GM18873 (cell line): ENCODE measurements at regions not wholly inside any gene's neighbourhood (a gene's known extent, or its start where the extent isn't known, plus 50 kb on each side); places are given as distances from the start of the nearest gene placed in this dataset.
"Not testable (repeated sequence)": the region's sequence is repeated elsewhere in the genome, so short reads cannot be mapped to it uniquely, and the experiment has no call there.

Experiments
- ATAC-seq: cut with Tn5 transposase; IDR thresholded peaks from one replicate; pipeline ENCODE4 v1.9.1; 2021; ENCODE audit warnings: mild to moderate bottlenecking, moderate library complexity, moderate number of reproducible peaks; ENCODE audit not compliant: unreplicated experiment, low FRiP score

DNA sequence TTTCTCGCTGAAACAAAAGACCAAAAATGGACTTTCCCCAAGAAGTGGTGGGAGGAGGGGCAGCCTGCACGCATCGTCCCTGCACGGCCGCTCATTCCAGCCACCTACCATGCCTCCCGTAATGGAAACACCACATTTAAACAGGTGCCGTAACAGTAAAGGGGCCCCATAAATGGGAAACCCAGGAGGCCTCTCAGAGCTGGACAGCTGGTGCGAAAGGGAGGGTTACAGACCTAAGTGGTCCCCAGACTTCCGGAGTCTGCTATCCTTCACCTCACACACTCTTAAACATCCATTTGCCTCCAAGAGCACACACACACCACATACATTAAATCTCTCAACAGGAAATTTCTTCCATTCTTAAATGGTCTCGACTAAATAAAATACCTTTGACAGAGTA is 120.7 kb upstream of the SOD1 start:
- no peak for ATAC-seq

DNA sequence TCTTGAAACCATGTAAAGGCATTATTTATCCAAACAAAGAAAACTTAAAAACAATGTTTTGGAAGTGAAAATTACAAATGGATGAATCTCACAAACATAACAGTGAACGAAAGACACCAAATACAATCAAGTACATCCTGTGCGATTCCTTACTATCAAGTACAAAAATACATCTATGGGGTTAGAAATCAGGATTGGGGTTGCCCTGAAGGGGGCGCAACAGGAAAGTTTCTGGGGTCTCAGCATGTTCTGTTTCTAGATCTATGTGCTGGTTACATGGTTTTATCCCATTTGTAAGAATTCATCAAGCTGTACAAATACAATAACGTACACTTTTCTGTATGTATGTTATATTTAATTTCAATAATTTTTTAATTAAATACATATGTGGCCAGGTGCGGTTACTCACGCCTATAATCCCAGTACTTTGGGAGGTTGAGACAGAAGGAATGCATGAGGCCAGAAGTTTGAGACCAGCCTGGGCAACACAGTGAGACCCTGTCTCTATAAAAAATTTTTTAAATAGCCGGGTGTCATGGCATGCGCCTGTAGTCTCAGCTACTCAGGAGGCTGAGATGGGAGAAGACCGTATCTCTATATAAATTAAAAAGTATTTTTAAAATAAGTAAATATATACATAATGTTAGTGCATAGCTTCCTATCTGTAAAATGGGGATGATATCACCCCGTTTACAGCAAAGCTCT is 121.5 kb upstream of the SOD1 start:
- ATAC-seq, result no peak

DNA sequence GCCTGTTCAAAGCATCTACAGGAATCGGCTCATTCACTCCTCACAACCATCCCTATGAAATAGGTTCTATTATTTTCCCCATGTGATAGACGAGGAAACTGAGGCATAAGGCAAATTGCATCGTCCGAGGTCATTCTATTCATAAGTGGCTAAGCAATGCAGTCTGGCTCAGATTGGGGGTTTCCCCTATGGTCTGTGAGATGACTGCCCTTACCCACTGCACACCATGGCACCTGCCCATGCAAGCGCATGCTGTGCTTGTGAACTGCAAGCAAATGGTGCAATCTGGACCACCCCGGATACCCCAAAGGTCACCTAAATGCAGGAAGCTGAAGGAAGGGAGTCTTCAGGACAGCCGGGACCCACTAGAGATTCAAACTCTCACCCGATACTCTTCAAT is 123.4 kb upstream of the SOD1 start:
- no peak for ATAC-seq

DNA sequence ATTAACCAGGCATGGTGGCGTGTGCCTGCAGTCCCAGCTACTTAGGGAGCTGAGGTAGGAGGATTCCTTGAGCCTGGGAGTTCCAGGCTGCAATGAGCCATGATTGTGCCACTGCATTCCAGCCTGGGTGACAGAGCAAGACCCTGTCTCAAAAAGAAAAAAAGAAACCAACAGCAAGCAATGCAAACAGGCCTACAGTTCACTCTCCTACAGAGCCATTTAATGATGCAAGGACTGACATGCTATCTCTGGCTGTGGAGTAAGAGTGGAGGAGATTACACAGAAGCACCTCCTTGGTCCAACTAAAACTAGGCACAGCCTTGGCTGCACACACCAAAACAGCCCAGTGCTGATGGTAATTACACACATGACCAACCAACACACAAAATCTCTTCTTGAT is 127.5 kb upstream of the SOD1 start:
- ATAC-seq, result no peak

DNA sequence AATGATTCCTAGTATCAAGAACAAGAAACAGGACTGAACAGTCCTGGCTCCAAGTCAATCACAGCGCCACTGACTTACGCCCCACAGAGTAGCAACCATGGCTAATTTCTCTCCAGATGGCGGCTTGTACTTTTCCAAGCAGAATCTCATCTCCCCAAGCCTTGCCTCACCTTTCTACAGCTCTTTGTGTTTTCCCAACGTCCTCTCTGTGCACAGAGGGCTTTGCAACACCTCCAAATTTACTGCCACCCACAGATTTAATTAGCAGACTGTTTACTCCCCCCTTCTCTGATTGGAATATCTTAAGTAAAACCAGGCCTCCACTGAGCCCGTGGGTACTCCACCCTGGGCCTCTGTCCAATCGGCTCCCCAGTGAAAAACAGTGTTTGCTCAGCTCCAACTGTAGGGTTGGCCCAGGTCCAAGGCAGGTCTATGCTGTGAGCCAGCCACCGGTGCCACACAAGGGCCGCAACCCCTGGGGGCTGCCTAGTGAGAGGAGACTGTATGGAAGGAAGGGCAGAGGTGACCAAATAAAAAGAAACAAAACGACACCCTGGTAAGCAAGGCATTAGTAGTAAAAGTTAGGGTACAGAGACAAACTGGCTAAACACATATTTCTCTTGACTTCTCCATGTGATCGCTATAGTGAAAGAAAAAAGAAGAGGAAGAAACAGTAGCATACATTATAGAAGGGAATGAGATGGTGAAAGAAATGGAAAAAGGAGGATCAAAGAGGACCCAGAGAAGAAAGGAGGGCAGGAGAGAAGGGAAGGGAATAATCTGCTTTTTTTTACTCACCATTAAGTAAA is 128.4 kb upstream of the SOD1 start:
- no peak for ATAC-seq

DNA sequence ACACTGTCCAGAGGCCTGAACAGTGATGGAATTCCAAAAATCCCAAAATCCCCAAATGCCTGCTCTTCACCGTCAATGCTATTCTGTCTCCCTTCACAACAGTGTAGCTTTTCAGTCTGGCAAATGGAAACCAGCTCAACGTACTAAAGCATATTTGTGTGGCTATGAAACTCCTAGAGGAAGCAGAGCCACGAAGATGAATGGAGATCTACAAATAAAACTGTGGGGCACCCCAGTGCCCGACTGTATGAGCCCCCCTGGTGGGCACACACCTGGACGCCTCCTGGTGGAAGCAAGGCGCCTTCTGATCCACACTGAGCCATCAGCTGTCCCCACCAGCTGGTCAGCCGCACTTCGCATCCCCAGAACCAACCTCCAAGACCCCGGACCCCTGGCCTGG is 129.1 kb upstream of the SOD1 start:
- no peak for ATAC-seq

DNA sequence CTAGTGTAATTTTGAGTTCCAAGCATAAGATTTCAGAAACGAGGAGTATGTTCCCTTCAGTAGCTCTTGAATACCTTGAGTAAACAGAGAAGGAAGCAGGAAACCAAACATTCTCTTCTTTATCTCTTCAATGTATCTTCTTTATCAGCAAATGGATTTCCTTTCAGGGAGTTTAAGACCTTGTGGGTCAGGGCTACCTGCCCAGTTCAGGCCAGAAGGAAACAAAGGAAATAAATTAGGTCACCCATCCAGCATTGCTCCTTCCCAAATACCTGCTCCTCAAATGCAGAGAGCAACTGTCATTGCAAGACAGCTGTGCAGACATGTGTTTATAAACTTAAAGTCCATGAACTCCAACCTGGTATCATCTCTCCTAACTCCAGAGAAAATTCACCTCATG is 130.1 kb upstream of the SOD1 start:
- no peak for ATAC-seq

DNA sequence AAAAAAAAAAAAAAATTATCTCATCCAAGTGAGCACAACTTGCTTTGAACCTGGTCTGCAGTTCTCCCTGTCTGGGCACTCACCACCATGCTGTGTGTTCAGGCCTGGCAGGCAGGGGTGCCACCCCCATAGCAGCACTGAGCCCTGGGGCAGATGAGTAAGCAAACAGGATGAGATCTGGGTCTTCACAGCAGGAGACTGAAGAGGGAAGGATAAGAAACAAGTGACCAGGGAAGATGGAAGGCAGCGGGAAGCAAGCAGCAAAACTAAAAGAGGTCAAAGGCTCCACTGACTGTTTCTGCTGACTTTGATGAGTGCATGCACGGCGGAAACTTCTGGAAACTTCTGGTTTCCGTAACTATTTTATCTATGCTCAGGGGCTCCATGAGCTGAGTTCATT is 133.5 kb upstream of the SOD1 start:
- ATAC-seq, result no peak

DNA sequence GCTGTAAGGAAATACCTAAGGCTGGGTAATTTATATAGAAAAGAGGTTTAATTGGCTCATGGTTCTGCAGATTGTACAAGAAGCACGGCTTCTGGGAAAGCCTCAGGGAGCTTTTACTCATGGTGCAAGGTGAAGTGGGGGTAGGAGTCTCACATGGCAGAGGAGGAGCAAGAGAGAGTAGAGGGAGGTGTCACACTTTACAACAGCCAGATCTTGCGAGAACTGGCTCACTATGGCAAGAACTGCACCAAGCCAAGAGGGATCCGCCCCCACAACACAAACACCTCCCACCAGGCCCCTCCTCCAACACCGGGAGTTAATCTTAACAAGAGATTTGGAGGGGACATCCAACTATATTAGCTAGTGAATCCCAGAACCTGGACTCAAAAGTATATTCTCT is 135.4 kb upstream of the SOD1 start:
- ATAC-seq, result no peak

DNA sequence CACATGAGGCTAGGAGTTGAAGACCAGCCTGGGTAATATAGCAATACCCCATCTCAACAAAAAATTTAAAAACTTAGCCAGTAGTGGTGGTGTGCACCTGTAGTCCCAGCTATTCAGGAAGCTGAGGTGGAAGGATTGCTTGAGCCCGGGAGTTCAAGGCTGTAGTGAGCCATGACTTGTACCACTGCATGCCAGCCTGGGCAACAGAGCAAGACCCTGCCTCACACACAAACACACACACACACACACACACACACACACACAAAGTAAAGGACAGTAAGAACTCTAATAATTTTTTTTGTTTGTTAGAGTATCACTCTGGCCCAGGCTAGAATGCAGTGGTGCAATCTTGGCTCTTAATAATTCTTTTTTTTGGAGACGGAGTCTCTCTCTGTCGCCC is 138.0 kb upstream of the SOD1 start:
- ATAC-seq, result no peak

DNA sequence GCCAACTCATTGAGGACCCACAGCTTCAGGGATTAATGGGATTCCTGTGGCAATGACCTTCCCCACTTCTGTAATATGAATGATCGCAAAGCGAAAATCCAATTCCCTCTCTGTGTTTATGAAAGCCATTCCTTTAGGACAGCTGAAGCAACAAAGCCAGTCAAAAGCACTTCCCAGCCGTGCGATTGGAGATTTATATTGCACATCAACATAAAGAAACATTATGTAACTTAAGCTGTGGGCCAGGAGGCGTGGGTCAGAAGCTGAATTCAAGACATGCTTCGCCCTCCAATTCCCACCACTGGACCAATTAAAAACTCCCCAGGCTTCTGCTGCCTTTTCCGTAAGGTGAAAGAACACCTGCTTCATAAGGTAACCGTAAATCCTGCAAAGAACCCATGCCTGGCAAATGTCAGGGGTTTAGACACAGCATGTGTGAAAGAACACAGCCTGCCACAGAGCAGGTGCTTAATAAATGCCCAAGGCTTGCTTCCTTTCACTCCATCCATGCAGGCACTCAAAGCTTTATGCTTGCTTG is 138.9 kb upstream of the SOD1 start:
- no peak for ATAC-seq

DNA sequence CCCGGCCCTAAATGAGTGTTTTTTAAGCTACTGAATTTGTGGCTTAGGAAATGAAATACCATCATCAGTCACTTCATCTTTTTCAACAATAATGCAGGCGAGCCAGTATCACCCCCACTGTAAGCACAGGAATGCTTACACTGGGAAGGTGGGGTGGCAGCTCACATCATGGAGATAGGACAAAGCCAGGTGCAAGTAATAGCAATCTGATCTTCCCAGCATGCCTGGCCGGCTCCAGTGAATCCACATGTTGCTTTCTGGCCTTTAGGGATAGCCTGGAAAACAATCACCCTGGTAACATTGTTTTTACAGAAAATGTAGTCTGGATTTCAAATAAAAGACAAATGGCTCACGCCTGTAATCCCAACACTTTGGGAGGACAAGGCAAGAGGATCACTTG is 140.9 kb upstream of the SOD1 start:
- no peak for ATAC-seq

DNA sequence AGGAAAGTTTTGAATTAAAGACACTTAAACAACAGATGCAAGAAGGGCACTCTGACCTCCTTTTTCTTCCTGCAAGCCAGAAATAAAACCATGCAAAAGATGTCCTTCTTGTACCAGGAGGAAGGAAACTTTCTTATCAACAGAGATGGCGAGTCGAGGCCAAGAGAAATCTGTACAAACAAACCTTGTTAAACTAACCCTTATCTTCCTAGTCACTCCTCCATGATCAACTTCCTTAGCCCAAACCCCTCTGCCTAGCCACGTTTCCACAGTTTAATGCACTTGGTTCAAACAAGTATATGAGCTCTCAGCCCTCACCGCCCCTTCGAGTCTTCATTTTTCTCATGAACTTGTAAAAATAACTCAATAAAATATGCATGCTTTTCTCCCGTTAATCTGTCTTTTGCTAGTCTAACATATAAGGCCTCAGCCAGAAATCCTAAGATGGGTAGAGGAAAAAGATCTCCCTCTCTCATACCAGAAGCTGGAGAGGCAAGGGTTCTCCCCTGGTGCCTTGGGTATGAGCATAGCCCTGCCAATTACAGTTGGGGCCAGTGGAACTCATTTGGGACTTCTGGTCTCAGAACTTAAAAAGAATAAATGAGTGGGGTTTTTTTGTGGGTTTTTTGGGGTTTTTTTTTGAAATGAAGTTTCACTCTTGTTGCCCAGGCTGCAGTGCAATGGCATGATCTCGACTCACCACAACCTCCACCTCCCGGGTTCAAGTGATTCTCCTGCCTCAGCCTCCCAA is 141.7 kb upstream of the SOD1 start:
- ATAC-seq, result no peak

DNA sequence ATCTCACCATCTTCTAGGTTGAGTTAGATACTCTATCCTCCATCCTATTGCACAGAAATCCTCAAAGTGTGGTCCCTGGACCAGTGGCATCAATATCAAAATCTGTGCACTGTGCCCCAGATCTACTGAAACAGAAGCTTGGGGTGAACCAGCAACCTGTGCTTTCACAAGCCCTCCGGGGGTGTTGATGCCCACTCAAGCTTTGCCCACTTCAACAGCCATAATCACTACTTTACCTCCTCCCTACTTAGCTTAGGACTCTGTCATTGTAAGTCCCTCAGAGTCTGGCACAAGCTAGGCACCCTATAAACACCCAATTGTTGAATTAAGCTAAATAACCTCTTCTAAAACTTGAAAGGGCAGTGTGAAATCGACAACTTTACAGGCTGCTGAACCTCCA is 144.2 kb upstream of the SOD1 start:
- no peak for ATAC-seq

DNA sequence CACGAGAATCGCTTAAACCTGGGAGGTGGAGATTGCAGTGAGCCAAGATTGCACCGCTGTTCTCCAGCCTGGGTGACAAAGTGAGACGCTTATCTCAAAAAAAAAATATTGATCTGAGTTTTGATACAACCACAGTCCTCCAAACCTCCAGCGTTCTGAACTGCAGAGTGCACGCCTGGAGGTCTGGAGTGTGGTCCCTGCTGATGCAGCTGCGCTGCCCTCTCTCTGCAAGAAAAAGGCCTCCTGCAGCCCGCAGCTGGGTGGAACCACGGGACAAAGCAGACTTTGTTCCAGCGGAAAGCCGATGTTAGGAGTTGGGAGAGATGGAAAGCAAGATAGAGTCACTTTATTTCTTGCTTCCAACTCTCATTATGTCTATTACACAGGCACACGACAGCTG is 144.9 kb upstream of the SOD1 start:
- no peak for ATAC-seq

DNA sequence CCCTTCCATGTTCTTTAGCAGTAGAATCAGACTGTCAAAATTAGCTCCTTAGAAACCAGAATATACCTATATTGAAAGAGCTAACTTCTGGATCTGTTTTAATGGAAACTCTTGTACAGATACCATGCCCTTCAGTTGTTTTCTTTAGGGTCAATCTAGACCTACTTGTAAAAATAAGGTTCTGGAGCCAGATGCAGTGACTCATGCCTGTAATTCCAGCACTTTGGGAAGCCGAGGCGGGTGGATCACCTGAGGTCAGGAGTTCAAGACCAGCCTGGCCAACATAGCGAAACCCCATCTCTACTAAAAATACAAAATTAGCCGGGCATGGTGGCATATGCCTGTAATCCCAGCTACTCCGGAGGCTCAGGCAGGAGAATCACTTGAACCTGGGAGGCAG is 146.0 kb upstream of the SOD1 start:
- not testable (repeated sequence) for ATAC-seq

DNA sequence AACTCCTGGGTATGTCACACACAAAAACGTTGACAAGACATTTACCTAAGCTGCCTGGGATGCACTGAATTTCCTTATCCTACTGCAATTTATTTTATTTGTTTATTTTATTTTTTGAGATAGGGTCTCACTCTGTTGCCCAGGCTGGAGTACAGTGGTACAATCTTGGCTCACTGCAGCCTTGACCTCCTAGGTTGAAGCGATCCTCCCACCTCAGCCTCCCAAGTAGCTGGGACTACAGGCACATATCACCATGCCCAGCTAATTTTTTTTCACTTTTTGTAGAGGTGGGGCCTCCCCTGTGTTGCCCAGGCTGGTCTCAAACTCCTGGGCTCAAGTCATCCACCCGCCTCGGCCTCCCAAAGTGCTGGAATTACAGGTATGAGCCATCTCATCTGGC is 147.5 kb upstream of the SOD1 start:
- not testable (repeated sequence) for ATAC-seq

DNA sequence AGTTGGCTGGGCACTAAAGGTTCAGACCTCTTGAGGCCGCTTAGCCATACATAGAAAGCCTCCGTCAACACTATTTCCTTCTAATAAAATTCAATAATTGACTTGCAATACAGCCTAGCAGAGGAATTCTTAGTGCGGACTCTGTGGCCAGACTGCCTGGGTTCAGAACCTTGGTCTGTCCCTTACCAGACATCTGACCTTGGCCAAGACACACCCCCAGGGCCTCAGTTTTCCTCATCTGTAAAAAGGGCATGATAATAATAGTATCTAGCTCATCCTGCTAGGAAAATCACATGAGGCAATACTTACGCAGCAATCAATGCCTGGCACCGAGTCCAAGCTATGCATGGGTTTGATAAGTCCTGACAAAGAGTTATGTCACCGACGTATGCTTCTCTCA is 148.2 kb upstream of the SOD1 start:
- ATAC-seq, result no peak

DNA sequence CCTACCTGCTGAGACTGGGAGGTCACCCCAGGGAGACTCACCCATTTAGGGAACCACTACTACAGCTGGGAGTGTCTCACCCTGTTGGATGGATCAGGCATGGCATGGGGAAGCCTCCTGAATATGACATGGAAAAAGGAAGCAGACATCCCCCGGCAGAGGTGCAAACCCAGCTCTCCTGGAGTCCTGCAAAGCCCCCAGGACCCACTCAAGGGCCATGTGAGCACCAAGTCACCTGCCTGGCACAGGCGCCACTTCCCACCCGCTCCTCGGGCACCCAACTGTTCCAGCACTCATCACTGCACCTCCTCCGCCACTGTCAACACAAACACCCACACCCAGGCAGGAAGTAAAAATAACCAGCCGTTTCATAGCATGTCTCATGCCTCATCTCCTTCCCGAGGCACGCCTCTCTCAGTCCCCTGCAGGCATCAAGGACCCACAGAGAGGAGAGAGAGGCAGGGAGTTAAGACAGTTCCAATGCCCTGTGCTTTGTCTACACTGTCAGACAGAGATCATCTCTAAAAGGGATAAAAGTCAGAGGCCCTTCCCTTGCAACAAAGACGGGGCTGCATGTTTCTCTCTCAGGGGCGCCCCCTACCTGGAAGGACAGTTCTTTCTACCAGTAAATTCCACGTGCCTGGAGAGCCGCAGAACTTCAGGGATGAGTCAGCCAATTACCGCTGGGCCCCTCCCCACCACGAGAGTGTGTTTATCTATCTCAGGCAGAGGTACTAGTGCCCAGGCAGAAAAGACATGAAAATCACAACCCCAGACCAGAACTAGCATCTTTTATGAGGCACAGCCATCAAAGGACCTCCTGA is 150.1 kb upstream of the SOD1 start:
- no peak for ATAC-seq

DNA sequence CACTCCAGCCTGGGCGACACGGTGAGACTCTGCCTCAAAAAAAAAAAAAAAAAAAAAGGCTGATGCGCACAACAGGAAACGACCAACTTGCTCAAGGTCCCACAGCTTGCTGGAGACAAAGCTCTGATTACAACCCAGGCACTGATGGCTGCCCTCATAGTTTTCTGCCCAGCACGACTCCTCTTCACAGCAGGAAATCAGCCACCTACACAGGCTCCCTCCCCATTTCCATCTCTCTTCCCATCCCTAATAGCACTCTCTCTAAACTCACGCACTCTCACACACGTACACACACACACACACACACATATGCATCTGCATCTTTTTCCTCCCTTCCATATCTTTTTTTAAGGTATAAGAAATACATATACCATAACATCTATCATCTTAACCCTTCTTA is 153.5 kb upstream of the SOD1 start:
- ATAC-seq, result no peak
